Astrocyte (in vitro differentiated cells and primary cell): ENCODE measurements at regions not wholly inside any gene's neighbourhood (a gene's known extent, or its start where the extent isn't known, plus 50 kb on each side); places are given as distances from the start of the nearest gene placed in this dataset.
A peak's percentile ranks its signal among the peaks of the same experiment; 100 is the strongest.

Experiments used
- DNase-seq: peaks from one replicate; pipeline ENCODE4 v3.0.0-alpha.2; 2010; ENCODE audit warnings: low read depth
- FAIRE-seq: peaks from 2 replicates; lab custom pipeline; 2011; peaks lifted over from hg19 to GRCh38; lab: Jason Lieb, UNC
- H2AFZ ChIP-seq: 2 replicates; pipeline ENCODE4 v1.6.0; 2012; ENCODE audit warnings: low read depth, low read length, inconsistent platforms
- H3K27ac ChIP-seq: 2 replicates; pipeline ENCODE4 v1.5.1; 2011; ENCODE audit warnings: low read depth, low read length, inconsistent platforms
- H3K27me3 ChIP-seq: 2 replicates; pipeline ENCODE4 v1.6.0; 2011; ENCODE audit warnings: low read length, inconsistent platforms; ENCODE audit not compliant: insufficient read depth
- H3K36me3 ChIP-seq: 2 replicates; pipeline ENCODE4 v1.5.1; 2011; ENCODE audit warnings: low read length, inconsistent platforms; ENCODE audit not compliant: insufficient read depth
- H3K4me1 ChIP-seq: 2 replicates; pipeline ENCODE4 v1.5.1; 2011; ENCODE audit warnings: low read length, inconsistent platforms; ENCODE audit not compliant: insufficient read depth
- H3K4me2 ChIP-seq: 2 replicates; pipeline ENCODE4 v1.6.0; 2012; ENCODE audit warnings: low read length, inconsistent platforms
- H3K4me3 ChIP-seq: 2 replicates; pipeline ENCODE4 v1.5.1; 2011; ENCODE audit warnings: low read depth, mild to moderate bottlenecking, low read length, inconsistent platforms; ENCODE audit not compliant: insufficient read depth
- H3K79me2 ChIP-seq: 2 replicates; pipeline ENCODE4 v1.6.0; 2012; ENCODE audit warnings: mild to moderate bottlenecking, low read length, inconsistent platforms; ENCODE audit not compliant: insufficient read depth
- H3K9ac ChIP-seq: 2 replicates; pipeline ENCODE4 v1.6.0; 2012; ENCODE audit warnings: mild to moderate bottlenecking, low read length, inconsistent platforms
- H3K9me3 ChIP-seq: 2 replicates; pipeline ENCODE4 v1.5.1; 2012; ENCODE audit warnings: low read depth, mild to moderate bottlenecking, low read length, inconsistent platforms; ENCODE audit not compliant: insufficient read depth
- H4K20me1 ChIP-seq: 2 replicates; pipeline ENCODE4 v1.6.0; 2012; ENCODE audit warnings: low read length, inconsistent platforms; ENCODE audit not compliant: insufficient read depth
- H3K27ac Mint-ChIP-seq: one replicate; pipeline ENCODE4 v1.8.0; 2021; ENCODE audit warnings: mild to moderate bottlenecking, mixed read lengths; ENCODE audit not compliant: unreplicated experiment
- H3K27me3 Mint-ChIP-seq: one replicate; pipeline ENCODE4 v1.8.0; 2021; ENCODE audit warnings: low read depth, mixed read lengths; ENCODE audit not compliant: unreplicated experiment
- H3K36me3 Mint-ChIP-seq: one replicate; pipeline ENCODE4 v1.8.0; 2021; ENCODE audit warnings: low read depth, mixed read lengths; ENCODE audit not compliant: unreplicated experiment
- H3K4me1 Mint-ChIP-seq: one replicate; pipeline ENCODE4 v1.8.0; 2021; ENCODE audit warnings: low read depth, mixed read lengths; ENCODE audit not compliant: unreplicated experiment
- H3K4me3 Mint-ChIP-seq: one replicate; pipeline ENCODE4 v1.8.0; 2021; ENCODE audit warnings: mild to moderate bottlenecking, moderate library complexity, mixed read lengths; ENCODE audit not compliant: unreplicated experiment
- H3K9me3 Mint-ChIP-seq: one replicate; pipeline ENCODE4 v1.8.0; 2021; ENCODE audit warnings: mild to moderate bottlenecking, mixed read lengths; ENCODE audit not compliant: unreplicated experiment
- CTCF ChIP-seq: IDR thresholded peaks from 2 replicates; pipeline ENCODE4 v1.5.1; 2011; ENCODE audit warnings: low read depth, mild to moderate bottlenecking, inconsistent platforms, low read length, moderate library complexity; ENCODE audit not compliant: insufficient read depth
- EZH2 ChIP-seq: IDR thresholded peaks from 2 replicates; pipeline ENCODE4 v1.6.1; 2012; ENCODE audit warnings: mild to moderate bottlenecking, low read length, inconsistent platforms; ENCODE audit not compliant: insufficient read depth

- no peak overlapping the region for H3K4me3 ChIP-seq
- no peaks in the 10 kb centered on the region for H3K9me3 ChIP-seq
- no peaks in the 10 kb centered on the region for H3K79me2 ChIP-seq
- no peaks in the 10 kb centered on the region for H3K27me3 ChIP-seq
- DNase-seq (no peak), FAIRE-seq (peak; percentile 5)
- Mint-ChIP-seq H3K9me3 (peaks cover 6% of the 10 kb centered on the region), H3K27ac (no peak overlapping the region), H3K4me3 (no peak overlapping the region), H3K4me1 (peaks cover 25% of the 10 kb centered on the region), H3K36me3 (no peaks in the 10 kb centered on the region), H3K27me3 (no peaks in the 10 kb centered on the region)
- H3K4me2 ChIP-seq, result no peak overlapping the region
- H3K9ac ChIP-seq, result no peak overlapping the region
- H3K4me1 ChIP-seq, result peaks cover 8% of the 10 kb centered on the region
- no peak overlapping the region for H2AFZ ChIP-seq
- TF ChIP-seq CTCF (no peak), EZH2 (no peak)
- H3K36me3 ChIP-seq, result no peaks in the 10 kb centered on the region
- H4K20me1 ChIP-seq, result no peaks in the 10 kb centered on the region
- H3K27ac ChIP-seq, result no peak overlapping the region
Measured at GRCh38 chr4:156173486-156173885, 219.8 kb upstream of the CTSO start.

GRCh38 chr4:156169861-156170260 lies 216.2 kb upstream of the CTSO start:
- peaks cover 6% of the 10 kb centered on the region for H3K9me3 Mint-ChIP-seq
- FAIRE-seq, result no peak
- Histone ChIP-seq H3K27me3 (no peaks in the 10 kb centered on the region), H2AFZ (peak overlapping the region; percentile 9), H3K9ac (no peak overlapping the region), H3K4me3 (no peak overlapping the region), H4K20me1 (no peaks in the 10 kb centered on the region), H3K4me1 (peaks cover 8% of the 10 kb centered on the region), H3K36me3 (no peaks in the 10 kb centered on the region), H3K79me2 (no peaks in the 10 kb centered on the region), H3K9me3 (no peaks in the 10 kb centered on the region), H3K27ac (no peak overlapping the region), H3K4me2 (no peak overlapping the region)
- TF ChIP-seq CTCF, result no peak
- no peak for TF ChIP-seq EZH2
- H3K4me1 Mint-ChIP-seq, result peaks cover 17% of the 10 kb centered on the region
- no peak overlapping the region for H3K4me3 Mint-ChIP-seq
- no peaks in the 10 kb centered on the region for H3K27me3 Mint-ChIP-seq
- peak overlapping the region; percentile 88 for H3K27ac Mint-ChIP-seq
- no peaks in the 10 kb centered on the region for H3K36me3 Mint-ChIP-seq
- peak; percentile 9 for DNase-seq

- Mint-ChIP-seq H3K4me3 (no peak overlapping the region), H3K36me3 (no peaks in the 10 kb centered on the region), H3K4me1 (peaks cover 17% of the 10 kb centered on the region), H3K9me3 (peaks cover 6% of the 10 kb centered on the region), H3K27me3 (no peaks in the 10 kb centered on the region), H3K27ac (peak overlapping the region; percentile 88)
- H3K4me1 ChIP-seq, result peaks cover 8% of the 10 kb centered on the region
- DNase-seq, result peak; percentile 99
- H3K9ac ChIP-seq, result no peak overlapping the region
- FAIRE-seq, result peak; percentile 32
- no peaks in the 10 kb centered on the region for H3K79me2 ChIP-seq
- no peaks in the 10 kb centered on the region for H3K36me3 ChIP-seq
- H3K27me3 ChIP-seq, result no peaks in the 10 kb centered on the region
- TF ChIP-seq EZH2 (no peak), CTCF (peak; percentile 77)
- peak overlapping the region; percentile 48 for H2AFZ ChIP-seq
- no peaks in the 10 kb centered on the region for H4K20me1 ChIP-seq
- no peaks in the 10 kb centered on the region for H3K9me3 ChIP-seq
- H3K27ac ChIP-seq, result peak overlapping the region; percentile 17
- H3K4me2 ChIP-seq, result peak overlapping the region; percentile 57
- H3K4me3 ChIP-seq, result no peak overlapping the region
Measured at GRCh38 chr4:156169011-156169410, 215.3 kb upstream of the CTSO start.
